ENCODE measurements at regions not wholly inside any gene's neighbourhood (a gene's known extent, or its start where the extent isn't known, plus 50 kb on each side); places are given as distances from the start of the nearest gene placed in this dataset.
"Not testable (repeated sequence)": the region's sequence is repeated elsewhere in the genome, so short reads cannot be mapped to it uniquely, and the experiment has no call there.

DNA sequence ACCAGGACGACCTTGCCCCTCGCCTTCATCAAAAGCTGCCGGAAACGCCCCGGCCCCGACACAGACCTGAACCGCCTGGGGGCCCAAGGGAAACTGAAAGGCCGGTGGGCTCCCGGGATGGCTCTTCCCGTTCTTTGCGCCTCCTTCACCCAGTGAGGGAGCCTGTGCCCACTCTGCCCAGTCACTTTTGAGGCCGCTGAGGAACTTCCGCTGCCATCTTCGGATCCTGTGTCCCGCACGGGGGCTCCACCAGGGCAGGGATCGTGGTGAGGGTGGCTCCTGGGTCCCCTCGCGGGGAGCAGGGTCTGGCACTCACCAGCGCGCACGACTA, 104.0 kb downstream of the PPIAL4G start:
- no peak for DNase-seq
- Histone ChIP-seq H2AFZ (ENCODE audit: low read length) (no peak overlapping the region), H3K4me2 (ENCODE audit: low read depth, low read length, poor library complexity, severe bottlenecking) (no peak overlapping the region), H3K9me2 (replicated peaks; ENCODE audit: insufficient read depth, low read length) (no peaks in the 10 kb centered on the region), H3K9ac (ENCODE audit: low read length) (no peak overlapping the region), H3K4me3 (ENCODE audit: low read length) (no peak overlapping the region), H3K27ac (ENCODE audit: low read length) (no peak overlapping the region), H3K79me2 (ENCODE audit: low read length) (no peaks in the 10 kb centered on the region), H4K20me1 (ENCODE audit: insufficient read depth, low read depth, low read length) (no peaks in the 10 kb centered on the region), H3K9me3 (ENCODE audit: low read length) (no peaks in the 10 kb centered on the region), H3K36me3 (ENCODE audit: insufficient read depth, low read length) (no peaks in the 10 kb centered on the region), H3K27me3 (ENCODE audit: low read length) (no peaks in the 10 kb centered on the region), H3K4me1 (ENCODE audit: low read length) (no peaks in the 10 kb centered on the region)

GRCh38 chr1:148377992-148378391, 105.1 kb downstream of the PPIAL4G start:
- H3K79me2 ChIP-seq (ENCODE audit: low read length); H4K20me1 ChIP-seq (ENCODE audit: insufficient read depth, low read depth, low read length); H3K9me3 ChIP-seq (ENCODE audit: low read length); H3K4me2 ChIP-seq (ENCODE audit: low read depth, low read length, poor library complexity, severe bottlenecking); DNase-seq; H3K9ac ChIP-seq (ENCODE audit: low read length); H2AFZ ChIP-seq (ENCODE audit: low read length); H3K9me2 ChIP-seq (replicated peaks; ENCODE audit: insufficient read depth, low read length); H3K36me3 ChIP-seq (ENCODE audit: insufficient read depth, low read length); H3K4me3 ChIP-seq (ENCODE audit: low read length); H3K27ac ChIP-seq (ENCODE audit: low read length); H3K27me3 ChIP-seq (ENCODE audit: low read length); H3K4me1 ChIP-seq (ENCODE audit: low read length): not testable (repeated sequence)

- not testable (repeated sequence) for H3K4me3 ChIP-seq (ENCODE audit: low read length); H3K4me2 ChIP-seq (ENCODE audit: low read depth, low read length, poor library complexity, severe bottlenecking); H3K79me2 ChIP-seq (ENCODE audit: low read length); H3K9ac ChIP-seq (ENCODE audit: low read length); H3K9me2 ChIP-seq (replicated peaks; ENCODE audit: insufficient read depth, low read length); H3K36me3 ChIP-seq (ENCODE audit: insufficient read depth, low read length); H2AFZ ChIP-seq (ENCODE audit: low read length); H3K27ac ChIP-seq (ENCODE audit: low read length); H3K9me3 ChIP-seq (ENCODE audit: low read length); H4K20me1 ChIP-seq (ENCODE audit: insufficient read depth, low read depth, low read length); H3K27me3 ChIP-seq (ENCODE audit: low read length); H3K4me1 ChIP-seq (ENCODE audit: low read length); DNase-seq
These were observed 106.1 kb downstream of the PPIAL4G start for GRCh38 chr1:148377045-148377444.

DNA sequence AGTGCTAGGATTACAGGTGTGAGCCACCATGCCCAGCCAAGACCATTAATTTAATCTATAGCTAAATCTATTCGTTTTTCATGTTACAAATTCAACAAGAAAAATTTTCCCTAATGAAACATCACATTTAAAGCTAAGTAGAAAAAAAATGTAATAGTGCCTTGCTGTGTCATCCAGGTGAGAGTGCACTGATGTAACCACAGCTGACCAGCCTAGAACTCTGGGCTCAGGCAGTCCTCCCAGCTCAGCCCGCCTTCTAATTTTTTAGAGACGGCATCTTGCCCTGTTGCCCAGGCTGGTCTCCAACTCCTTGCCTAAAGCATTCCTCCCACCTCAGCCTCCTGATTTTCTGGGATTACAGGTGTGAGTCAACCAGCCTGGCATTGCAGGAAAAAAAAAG, 109.0 kb downstream of the PPIAL4G start:
- Histone ChIP-seq H3K9ac (ENCODE audit: low read length) (no peak overlapping the region), H3K4me1 (ENCODE audit: low read length) (no peaks in the 10 kb centered on the region), H3K79me2 (ENCODE audit: low read length) (no peaks in the 10 kb centered on the region), H3K4me2 (ENCODE audit: low read depth, low read length, poor library complexity, severe bottlenecking) (no peak overlapping the region), H3K27me3 (ENCODE audit: low read length) (no peaks in the 10 kb centered on the region), H3K27ac (ENCODE audit: low read length) (no peak overlapping the region), H3K9me2 (replicated peaks; ENCODE audit: insufficient read depth, low read length) (no peaks in the 10 kb centered on the region), H4K20me1 (ENCODE audit: insufficient read depth, low read depth, low read length) (no peaks in the 10 kb centered on the region), H2AFZ (ENCODE audit: low read length) (no peak overlapping the region), H3K36me3 (ENCODE audit: insufficient read depth, low read length) (no peaks in the 10 kb centered on the region), H3K4me3 (ENCODE audit: low read length) (no peak overlapping the region), H3K9me3 (ENCODE audit: low read length) (no peaks in the 10 kb centered on the region)
- no peak for DNase-seq

DNA sequence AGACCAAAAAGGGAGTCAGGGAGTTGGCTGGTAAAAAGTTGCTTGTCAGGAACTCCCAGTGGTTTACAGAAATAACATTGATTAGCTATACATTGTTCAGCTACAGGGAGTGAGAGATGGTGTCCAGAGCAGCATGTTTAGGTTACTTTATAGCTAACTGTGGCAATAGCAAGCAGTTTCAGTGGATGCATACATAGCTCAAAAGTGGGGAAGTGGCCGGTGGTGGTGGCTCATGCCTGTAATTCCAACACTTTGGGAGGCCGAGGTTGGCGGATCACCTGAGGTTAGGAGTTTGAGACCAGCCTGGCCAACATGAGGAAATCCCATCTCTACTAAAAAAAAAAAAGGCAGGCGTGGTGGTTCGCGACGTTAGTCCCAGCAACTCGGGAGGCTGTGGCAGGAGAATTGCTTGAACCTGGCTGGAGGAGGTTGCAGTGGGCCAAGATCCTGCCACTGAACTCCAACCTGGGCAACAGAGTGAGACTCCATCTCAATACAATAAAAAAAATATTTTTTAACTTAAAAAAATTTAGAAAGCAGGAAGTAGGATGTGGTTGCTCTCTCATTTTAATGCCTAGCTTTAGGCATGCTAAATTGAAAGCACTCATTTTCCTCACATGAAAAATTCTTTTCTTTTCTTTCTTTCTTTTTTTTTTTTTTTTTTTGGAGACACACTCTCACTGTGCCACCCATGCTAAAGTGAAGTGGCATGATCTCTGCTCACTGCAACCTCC, 109.7 kb downstream of the PPIAL4G start:
- Histone ChIP-seq H3K4me2 (ENCODE audit: low read depth, low read length, poor library complexity, severe bottlenecking) (no peak overlapping the region), H3K9me2 (replicated peaks; ENCODE audit: insufficient read depth, low read length) (no peaks in the 10 kb centered on the region), H3K9me3 (ENCODE audit: low read length) (no peaks in the 10 kb centered on the region), H3K9ac (ENCODE audit: low read length) (no peak overlapping the region), H4K20me1 (ENCODE audit: insufficient read depth, low read depth, low read length) (no peaks in the 10 kb centered on the region), H3K27ac (ENCODE audit: low read length) (no peak overlapping the region), H3K4me1 (ENCODE audit: low read length) (no peaks in the 10 kb centered on the region), H3K4me3 (ENCODE audit: low read length) (no peak overlapping the region), H2AFZ (ENCODE audit: low read length) (no peak overlapping the region), H3K27me3 (ENCODE audit: low read length) (no peaks in the 10 kb centered on the region), H3K36me3 (ENCODE audit: insufficient read depth, low read length) (no peaks in the 10 kb centered on the region), H3K79me2 (ENCODE audit: low read length) (no peaks in the 10 kb centered on the region)
- DNase-seq = no peak

- DNase-seq = no peak
- H3K79me2 ChIP-seq (ENCODE audit: low read length) = no peaks in the 10 kb centered on the region
- H3K4me2 ChIP-seq (ENCODE audit: low read depth, low read length, poor library complexity, severe bottlenecking) = no peak overlapping the region
- no peaks in the 10 kb centered on the region for H3K9me3 ChIP-seq (ENCODE audit: low read length)
- H3K4me1 ChIP-seq (ENCODE audit: low read length) = no peaks in the 10 kb centered on the region
- H3K9ac ChIP-seq (ENCODE audit: low read length) = no peak overlapping the region
- no peaks in the 10 kb centered on the region for H4K20me1 ChIP-seq (ENCODE audit: insufficient read depth, low read depth, low read length)
- H3K27ac ChIP-seq (ENCODE audit: low read length) = no peak overlapping the region
- H2AFZ ChIP-seq (ENCODE audit: low read length) = no peak overlapping the region
- H3K27me3 ChIP-seq (ENCODE audit: low read length) = no peaks in the 10 kb centered on the region
- no peak overlapping the region for H3K4me3 ChIP-seq (ENCODE audit: low read length)
- no peaks in the 10 kb centered on the region for H3K9me2 ChIP-seq (replicated peaks; ENCODE audit: insufficient read depth, low read length)
- no peaks in the 10 kb centered on the region for H3K36me3 ChIP-seq (ENCODE audit: insufficient read depth, low read length)
These were observed 110.4 kb downstream of the PPIAL4G start for GRCh38 chr1:148372731-148373130.

GRCh38 chr1:148372051-148372726, 110.9 kb downstream of the PPIAL4G start:
- H3K4me1 ChIP-seq (ENCODE audit: low read length); H3K27ac ChIP-seq (ENCODE audit: low read length); H3K79me2 ChIP-seq (ENCODE audit: low read length); H3K4me3 ChIP-seq (ENCODE audit: low read length); H3K27me3 ChIP-seq (ENCODE audit: low read length); H3K9me2 ChIP-seq (replicated peaks; ENCODE audit: insufficient read depth, low read length); H4K20me1 ChIP-seq (ENCODE audit: insufficient read depth, low read depth, low read length); DNase-seq; H2AFZ ChIP-seq (ENCODE audit: low read length); H3K9me3 ChIP-seq (ENCODE audit: low read length); H3K9ac ChIP-seq (ENCODE audit: low read length); H3K4me2 ChIP-seq (ENCODE audit: low read depth, low read length, poor library complexity, severe bottlenecking); H3K36me3 ChIP-seq (ENCODE audit: insufficient read depth, low read length): not testable (repeated sequence)

DNA sequence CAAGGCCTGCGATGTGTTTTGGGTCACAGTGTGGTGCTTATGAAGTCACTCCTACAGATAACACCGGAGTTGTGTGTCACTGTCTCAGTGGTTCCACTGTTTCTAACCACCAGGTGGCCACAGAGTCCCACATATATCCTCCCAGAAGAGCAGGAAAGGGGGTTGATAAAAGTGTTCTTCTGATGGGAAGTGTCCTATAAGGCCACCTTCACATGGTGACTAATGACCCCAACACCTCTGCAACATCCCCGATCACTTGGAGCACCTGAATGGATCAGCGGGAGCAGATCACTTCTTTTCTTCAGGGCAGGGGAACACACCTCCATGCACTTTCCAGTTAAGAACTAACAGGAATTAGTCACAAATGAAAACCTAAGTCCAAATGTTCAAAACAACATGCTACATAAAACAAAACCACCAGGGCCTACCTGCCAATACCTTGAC, 111.5 kb downstream of the PPIAL4G start:
- not testable (repeated sequence) for H3K9me3 ChIP-seq (ENCODE audit: low read length); H3K9me2 ChIP-seq (replicated peaks; ENCODE audit: insufficient read depth, low read length); H3K36me3 ChIP-seq (ENCODE audit: insufficient read depth, low read length); H3K9ac ChIP-seq (ENCODE audit: low read length); H2AFZ ChIP-seq (ENCODE audit: low read length); H4K20me1 ChIP-seq (ENCODE audit: insufficient read depth, low read depth, low read length); H3K27me3 ChIP-seq (ENCODE audit: low read length); H3K79me2 ChIP-seq (ENCODE audit: low read length); H3K4me2 ChIP-seq (ENCODE audit: low read depth, low read length, poor library complexity, severe bottlenecking); H3K4me1 ChIP-seq (ENCODE audit: low read length); H3K4me3 ChIP-seq (ENCODE audit: low read length); H3K27ac ChIP-seq (ENCODE audit: low read length)
- DNase-seq = peak; percentile 84

All from Karpas-422 (cell line).